Ovary (tissue), 7 donors: ENCODE measurements at regions not wholly inside any gene's neighbourhood (a gene's known extent, or its start where the extent isn't known, plus 50 kb on each side); places are given as distances from the start of the nearest gene placed in this dataset.

Source experiments
- DNase-seq, 5 donors: peaks; one replicate each; pipeline ENCODE4 v3.0.0-alpha.2; 2019 to 2020
- H3K27ac ChIP-seq, 2 donors: fragments of 200-600 bp; one replicate each; pipeline versions ENCODE4 v1.5.1 to v1.8.0; 2019 to 2022
- H3K27me3 ChIP-seq: fragments of 200-600 bp; one replicate; pipeline ENCODE4 v1.8.0; 2022
- H3K36me3 ChIP-seq: fragments of 200-600 bp; sonication (generic); one replicate; pipeline ENCODE4 v1.5.1; 2019
- H3K4me1 ChIP-seq: one replicate; pipeline ENCODE4 v1.8.1; 2013; ENCODE audit warnings: mild to moderate bottlenecking, moderate library complexity; ENCODE audit not compliant: insufficient read depth
- H3K4me3 ChIP-seq: fragments of 200-600 bp; sonication (generic); one replicate; pipeline ENCODE4 v1.5.1; 2017
- H3K9me3 ChIP-seq, 2 donors: fragments of 200-600 bp in 1 of 2; sonication (generic) in 1 of 2; one replicate each; pipeline versions ENCODE4 v1.5.1 to v1.8.1; 2013 to 2019; ENCODE audit warnings: mild to moderate bottlenecking in 1 of 2, moderate library complexity in 1 of 2
- CTCF ChIP-seq, 3 donors: fragments of 450-650 bp in 2 of 3; fragments of 200-600 bp in 1 of 3; IDR thresholded peaks; one replicate each; pipeline versions ENCODE4 v1.5.1 to v1.8.0; 2016 to 2022; ENCODE audit warnings: antibody characterized with exemption in 3 of 3, mild to moderate bottlenecking in 1 of 3
- EP300 ChIP-seq: sonication (generic); formaldehyde crosslinking; IDR thresholded peaks from one replicate; pipeline ENCODE4 v1.6.1; 2017; ENCODE audit warnings: antibody characterized with exemption
- POLR2A ChIP-seq: fragments of 450-650 bp; IDR thresholded peaks from one replicate; pipeline ENCODE4 v1.6.1; 2017; ENCODE audit warnings: antibody characterized with exemption, mild to moderate bottlenecking, moderate library complexity
- WGBS, 3 donors: extraction: QIAGEN DNeasy Blood & Tissue Kit in 1 of 3; methylation state at CpG; one replicate each; pipeline versions ENCODE4 v1.1.5 to v1.1.7; 2013 to 2017; 5-methylcytosine and 5-hydroxymethylcytosine counted together
- intact Hi-C, 4 donors: fragments of 100-400 bp; cut with DNase I; formaldehyde crosslinking; loops; one replicate each; pipeline versions ENCODE4 v1.11.0 to v1.15.1; 2022 to 2023
- donor health status: DM: no; HTN: no; CAD: no; lungs with moderate emphysema.
- donor health status: DM: no; HTN: no; CAD: no.
- donor health status: Bipolar disorder and iron deficiency.
- donor health status: DM: no; HTN: no; CAD: no.
- donor health status: DM: yes; HTN: yes; CAD: no.

GRCh38 chr12:75935539-75936242 lies 95.9 kb downstream of the PHLDA1 start:
- WGBS, 3 donors, result 94 to 95% (median 94%) methylated on average over 3 of the region's 3 CpGs
- intact Hi-C loops, result no loop called here
- Histone ChIP-seq H3K4me3 (no peak overlapping the region), H3K36me3 (no peaks in the 10 kb centered on the region), H3K27me3 (no peaks in the 10 kb centered on the region), H3K4me1 (peaks cover 2% of the 10 kb centered on the region), H3K27ac (no peak overlapping the region), H3K9me3 (no peaks in the 10 kb centered on the region)
- no peak for TF ChIP-seq EP300
- no peak for TF ChIP-seq CTCF (IDR thresholded peaks at IDR 0.05)
- no peak for TF ChIP-seq POLR2A
- no peak for DNase-seq

GRCh38 chr12:75933101-75933500 lies 98.5 kb downstream of the PHLDA1 start:
- no peaks in the 10 kb centered on the region for H3K27me3 ChIP-seq
- H3K27ac ChIP-seq, result no peak overlapping the region
- DNase-seq, result no peak
- intact Hi-C loops, result no loop called here
- no peak overlapping the region for H3K4me3 ChIP-seq
- TF ChIP-seq POLR2A (no peak), EP300 (no peak), CTCF (IDR thresholded peaks at IDR 0.05) (no peak)
- H3K4me1 ChIP-seq, result peaks cover 2% of the 10 kb centered on the region
- H3K36me3 ChIP-seq, result no peaks in the 10 kb centered on the region
- WGBS, 3 donors, result 86 to 96% (median 93%) methylated on average over 4 of the region's 4 CpGs
- no peaks in the 10 kb centered on the region for H3K9me3 ChIP-seq

GRCh38 chr12:75932241-75932640 lies 99.3 kb downstream of the PHLDA1 start:
- TF ChIP-seq CTCF (IDR thresholded peaks at IDR 0.05) (no peak), EP300 (no peak), POLR2A (no peak)
- Histone ChIP-seq H3K27me3 (no peaks in the 10 kb centered on the region), H3K4me1 (peaks cover 2% of the 10 kb centered on the region), H3K36me3 (no peaks in the 10 kb centered on the region), H3K27ac (no peak overlapping the region), H3K4me3 (no peak overlapping the region), H3K9me3 (no peaks in the 10 kb centered on the region)
- no peak for DNase-seq
- 92 to 93% (median 92%) methylated on average over 1 of the region's 1 CpG for WGBS, 3 donors
- intact Hi-C loops, result no loop called here

- TF ChIP-seq EP300 (no peak), POLR2A (no peak), CTCF (IDR thresholded peaks at IDR 0.05) (no peak)
- H3K4me1 ChIP-seq, result peaks cover 2% of the 10 kb centered on the region
- DNase-seq, result no peak
- no peak overlapping the region for H3K27ac ChIP-seq
- 84 to 91% (median 91%) methylated on average over 3 of the region's 3 CpGs for WGBS, 3 donors
- intact Hi-C loops, result no loop called here
- H3K27me3 ChIP-seq, result no peaks in the 10 kb centered on the region
- H3K4me3 ChIP-seq, result no peak overlapping the region
- H3K36me3 ChIP-seq, result no peaks in the 10 kb centered on the region
- no peaks in the 10 kb centered on the region for H3K9me3 ChIP-seq
Observed at GRCh38 chr12:75923964-75924666, 107.5 kb downstream of the PHLDA1 start.
